Thyroid gland (tissue), 4 donors: ENCODE measurements at regions not wholly inside any gene's neighbourhood (a gene's known extent, or its start where the extent isn't known, plus 50 kb on each side); places are given as distances from the start of the nearest gene placed in this dataset.

ENCODE experiments used
- CTCF ChIP-seq, 6 experiments: fragments of 200-600 bp in 3 of 6; fragments of 450-650 bp in 3 of 6; sonication (generic) in 3 of 6; IDR thresholded peaks; one replicate each; pipeline ENCODE4 v1.5.1; 2016 to 2019; ENCODE audit warnings: antibody characterized with exemption in 6 of 6, mild to moderate bottlenecking in 2 of 6, inconsistent platforms in 1 of 6, moderate library complexity in 1 of 6
- POLR2A ChIP-seq, 2 donors: fragments of 450-650 bp; IDR thresholded peaks; one replicate each; pipeline ENCODE4 v1.6.1; 2017; ENCODE audit warnings: antibody characterized with exemption in 2 of 2, mild to moderate bottlenecking in 2 of 2, moderate library complexity in 1 of 2

- no peak for TF ChIP-seq CTCF (IDR thresholded peaks at IDR 0.05)
- no peak for TF ChIP-seq POLR2A (IDR thresholded peaks at IDR 0.05)
Observed at GRCh38 chr11:11070976-11071375, 213.1 kb upstream of the ZBED5 start.
